Neutrophil (primary cell): ENCODE measurements at regions not wholly inside any gene's neighbourhood (a gene's known extent, or its start where the extent isn't known, plus 50 kb on each side); places are given as distances from the start of the nearest gene placed in this dataset.

Source experiments
- H3K27ac ChIP-seq: fragments of 200-600 bp; sonication (generic); 2 replicates; pipeline ENCODE4 v1.5.1; 2016; ENCODE audit warnings: mild to moderate bottlenecking, moderate library complexity
- H3K27me3 ChIP-seq: fragments of 200-600 bp; sonication (generic); 2 replicates; pipeline ENCODE4 v1.6.0; 2016; ENCODE audit warnings: mild to moderate bottlenecking
- H3K36me3 ChIP-seq: fragments of 200-600 bp; sonication (generic); 2 replicates; pipeline ENCODE4 v1.5.1; 2017
- H3K4me1 ChIP-seq, 2 experiments: fragments of 200-600 bp in 1 of 2; sonication (generic) in 1 of 2; 1 replicate in 1 of 2; 2 replicates in 1 of 2; pipeline versions ENCODE4 v1.5.1 to v1.6.1; 2013 to 2016; ENCODE audit warnings: low read depth in 1 of 2, low read length in 1 of 2, mild to moderate bottlenecking in 1 of 2, moderate library complexity in 1 of 2; ENCODE audit not compliant: control insufficient read depth in 1 of 2, insufficient read depth in 1 of 2
- H3K4me3 ChIP-seq, 2 experiments: fragments of 200-600 bp in 1 of 2; sonication (generic) in 1 of 2; 1 replicate in 1 of 2; 2 replicates in 1 of 2; pipeline ENCODE4 v1.5.1; 2013 to 2016; ENCODE audit warnings: low read depth in 1 of 2, low read length in 1 of 2, mild to moderate bottlenecking in 1 of 2, moderate library complexity in 1 of 2
- H3K9me3 ChIP-seq: fragments of 200-600 bp; sonication (generic); 2 replicates; pipeline ENCODE4 v1.5.1; 2016
- TF ChIP-seq, protein P1 (sequence below): fragments of 200-600 bp; sonication (generic); IDR thresholded peaks from 2 replicates; pipeline ENCODE4 v1.5.1; 2016; ENCODE audit warnings: antibody characterized with exemption

GRCh38 chr7:22911889-22912288, 89.2 kb upstream of the TOMM7 start:
- Histone ChIP-seq H3K27me3 (no peaks in the 10 kb centered on the region), H3K9me3 (no peaks in the 10 kb centered on the region), H3K4me1 (no peaks in the 10 kb centered on the region), H3K36me3 (no peaks in the 10 kb centered on the region), H3K4me3 (no peak overlapping the region), H3K27ac (no peak overlapping the region)
- TF ChIP-seq, protein P1, sequence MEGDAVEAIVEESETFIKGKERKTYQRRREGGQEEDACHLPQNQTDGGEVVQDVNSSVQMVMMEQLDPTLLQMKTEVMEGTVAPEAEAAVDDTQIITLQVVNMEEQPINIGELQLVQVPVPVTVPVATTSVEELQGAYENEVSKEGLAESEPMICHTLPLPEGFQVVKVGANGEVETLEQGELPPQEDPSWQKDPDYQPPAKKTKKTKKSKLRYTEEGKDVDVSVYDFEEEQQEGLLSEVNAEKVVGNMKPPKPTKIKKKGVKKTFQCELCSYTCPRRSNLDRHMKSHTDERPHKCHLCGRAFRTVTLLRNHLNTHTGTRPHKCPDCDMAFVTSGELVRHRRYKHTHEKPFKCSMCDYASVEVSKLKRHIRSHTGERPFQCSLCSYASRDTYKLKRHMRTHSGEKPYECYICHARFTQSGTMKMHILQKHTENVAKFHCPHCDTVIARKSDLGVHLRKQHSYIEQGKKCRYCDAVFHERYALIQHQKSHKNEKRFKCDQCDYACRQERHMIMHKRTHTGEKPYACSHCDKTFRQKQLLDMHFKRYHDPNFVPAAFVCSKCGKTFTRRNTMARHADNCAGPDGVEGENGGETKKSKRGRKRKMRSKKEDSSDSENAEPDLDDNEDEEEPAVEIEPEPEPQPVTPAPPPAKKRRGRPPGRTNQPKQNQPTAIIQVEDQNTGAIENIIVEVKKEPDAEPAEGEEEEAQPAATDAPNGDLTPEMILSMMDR, result no peak

DNA sequence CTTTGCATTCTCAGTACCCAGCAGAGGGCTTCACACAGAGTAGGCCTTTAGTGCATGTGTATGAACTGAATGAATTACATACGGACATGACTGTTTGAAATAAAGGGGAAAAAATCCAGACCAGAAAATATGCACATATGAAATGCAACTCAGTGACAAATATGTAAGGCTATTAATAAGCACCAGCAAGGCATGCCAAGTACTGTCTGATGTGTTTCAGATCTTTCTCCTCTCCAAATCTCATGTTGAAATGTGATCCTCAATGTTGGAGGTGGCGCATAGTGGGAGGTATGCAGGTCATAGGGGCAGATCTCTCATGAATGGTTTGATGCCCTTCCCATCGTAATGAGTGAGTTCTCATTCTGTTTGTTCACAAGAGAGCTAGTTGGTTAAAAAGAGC, 87.3 kb upstream of the TOMM7 start:
- Histone ChIP-seq H3K4me3 (no peak overlapping the region), H3K27me3 (no peaks in the 10 kb centered on the region), H3K36me3 (no peaks in the 10 kb centered on the region), H3K4me1 (no peaks in the 10 kb centered on the region), H3K9me3 (no peaks in the 10 kb centered on the region), H3K27ac (no peak overlapping the region)
- TF ChIP-seq, protein P1, result no peak

DNA sequence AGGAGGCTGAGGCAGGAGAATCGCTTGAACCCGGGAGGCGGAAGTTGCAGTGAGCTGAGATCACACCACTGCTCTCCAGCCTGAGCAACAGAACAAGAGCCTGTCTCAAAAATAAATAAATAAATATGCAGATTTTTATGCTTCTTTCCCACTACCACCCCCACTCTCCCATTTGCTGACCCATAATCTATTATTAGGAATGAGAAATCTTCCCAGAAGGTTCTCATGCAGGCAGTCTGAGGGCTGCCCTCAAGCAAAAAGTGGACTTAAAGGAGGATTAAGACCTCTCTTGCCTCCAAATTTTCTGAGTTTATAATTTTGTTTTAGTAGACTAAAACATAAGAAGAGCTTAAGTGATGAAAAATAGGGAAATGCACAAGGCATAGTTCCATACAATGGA, 85.2 kb upstream of the TOMM7 start:
- Histone ChIP-seq H3K36me3 (no peaks in the 10 kb centered on the region), H3K9me3 (no peaks in the 10 kb centered on the region), H3K4me1 (no peaks in the 10 kb centered on the region), H3K27me3 (no peaks in the 10 kb centered on the region), H3K27ac (no peak overlapping the region), H3K4me3 (no peak overlapping the region)
- TF ChIP-seq, protein P1, result no peak

DNA sequence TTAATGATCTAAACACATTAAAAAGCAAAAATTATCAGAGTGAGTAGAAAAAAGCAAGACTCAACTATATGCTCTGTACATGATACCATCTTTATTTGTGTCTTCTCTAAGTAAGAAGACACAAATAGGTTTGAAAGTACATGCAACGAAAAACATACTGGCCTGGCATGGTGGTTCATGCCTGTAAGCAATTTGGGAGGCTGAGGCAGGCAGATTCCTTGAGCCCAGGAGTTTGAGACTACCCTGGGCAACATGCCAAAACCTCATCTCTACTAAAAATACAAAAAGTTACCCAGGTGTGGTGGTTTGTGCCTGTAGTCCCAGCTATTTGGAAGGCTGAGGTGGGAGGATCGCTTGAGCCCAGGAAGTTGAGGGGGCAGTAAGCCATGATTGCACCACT, 78.1 kb upstream of the TOMM7 start:
- H3K9me3 ChIP-seq, result no peaks in the 10 kb centered on the region
- TF ChIP-seq, protein P1, result no peak
- H3K27me3 ChIP-seq, result no peaks in the 10 kb centered on the region
- H3K4me3 ChIP-seq, result no peak overlapping the region
- no peaks in the 10 kb centered on the region for H3K4me1 ChIP-seq
- H3K27ac ChIP-seq, result no peak overlapping the region
- H3K36me3 ChIP-seq, result no peaks in the 10 kb centered on the region

DNA sequence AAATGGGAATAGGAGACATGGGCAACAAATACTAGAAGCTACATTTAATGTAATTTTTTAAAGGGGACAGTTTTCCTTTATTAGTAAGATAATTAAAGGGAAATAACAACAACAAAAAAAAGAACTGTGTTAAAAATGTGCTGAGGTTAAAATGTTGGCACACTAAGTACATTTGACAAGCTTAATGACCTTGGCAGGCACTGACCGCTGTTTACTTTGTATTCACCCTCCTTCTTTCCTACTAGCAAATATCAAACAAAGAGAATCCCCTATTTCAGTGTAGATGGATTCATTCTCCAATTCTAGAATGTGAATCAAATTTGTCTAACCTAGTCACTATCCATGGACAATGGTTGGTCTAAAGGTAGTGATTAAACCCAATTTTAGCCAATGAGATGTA, 77.5 kb upstream of the TOMM7 start:
- Histone ChIP-seq H3K36me3 (no peaks in the 10 kb centered on the region), H3K27me3 (no peaks in the 10 kb centered on the region), H3K27ac (no peak overlapping the region), H3K4me1 (no peaks in the 10 kb centered on the region), H3K4me3 (no peak overlapping the region), H3K9me3 (no peaks in the 10 kb centered on the region)
- TF ChIP-seq, protein P1, result no peak

- TF ChIP-seq, protein P1, result no peak
- Histone ChIP-seq H3K4me3 (no peak overlapping the region), H3K4me1 (no peaks in the 10 kb centered on the region), H3K9me3 (no peaks in the 10 kb centered on the region), H3K27ac (no peak overlapping the region), H3K36me3 (no peaks in the 10 kb centered on the region), H3K27me3 (no peaks in the 10 kb centered on the region)
These were observed 74.3 kb upstream of the TOMM7 start for GRCh38 chr7:22896917-22897316.
